H1 (cell line): ENCODE measurements at regions not wholly inside any gene's neighbourhood (a gene's known extent, or its start where the extent isn't known, plus 50 kb on each side); places are given as distances from the start of the nearest gene placed in this dataset.

Source experiments
- CTCF ChIA-PET: fragments of 300-600 bp; sonication (Branson Sonifier 250); formaldehyde crosslinking; loops from one replicate; lab custom pipeline; 2021; ENCODE audit not compliant: partially characterized antibody; lab: Charles Lee
- POLR2A ChIA-PET: fragments of 300-600 bp; sonication (Branson Sonifier 250); formaldehyde crosslinking; loops from one replicate; lab custom pipeline; 2021; ENCODE audit warnings: inconsistent platforms; ENCODE audit not compliant: partially characterized antibody; lab: Charles Lee
- DNase-seq, 2 experiments: peaks; one replicate each; pipeline versions ENCODE4 v3.0.0 to v3.0.0-alpha.2; 2010 to 2022; ENCODE audit warnings: low spot score in 2 of 2, low read depth in 1 of 2, mixed read lengths in 1 of 2
- FAIRE-seq: peaks from 2 replicates; lab custom pipeline; 2011; peaks lifted over from hg19 to GRCh38; lab: Jason Lieb, UNC
- H2AFZ ChIP-seq: 2 replicates; pipeline ENCODE4 v1.8.1; 2012; ENCODE audit warnings: low read length, inconsistent platforms
- H2AK5ac ChIP-seq: 2 replicates; pipeline ENCODE4 v1.6.1; 2013; ENCODE audit warnings: low read depth, low read length
- H2BK120ac ChIP-seq: replicated peaks from 2 replicates; pipeline ENCODE3; 2013; ENCODE audit warnings: low read depth, low read length, inconsistent platforms
- H2BK12ac ChIP-seq: 2 replicates; pipeline ENCODE4 v1.6.1; 2013; ENCODE audit warnings: low read depth, low read length
- H2BK15ac ChIP-seq: 2 replicates; pipeline ENCODE4 v1.6.1; 2013; ENCODE audit warnings: low read length
- H2BK20ac ChIP-seq: 2 replicates; pipeline ENCODE4 v1.6.1; 2013; ENCODE audit warnings: low read length
- H2BK5ac ChIP-seq: 2 replicates; pipeline ENCODE4 v1.6.1; 2013; ENCODE audit warnings: low read depth, low read length
- H3K14ac ChIP-seq: 2 replicates; pipeline ENCODE4 v1.6.1; 2013; ENCODE audit warnings: inconsistent platforms; ENCODE audit not compliant: insufficient read length
- H3K18ac ChIP-seq: 2 replicates; pipeline ENCODE4 v1.6.1; 2013; ENCODE audit warnings: low read length; ENCODE audit errors: extremely low read depth
- H3K23ac ChIP-seq: 2 replicates; pipeline ENCODE4 v1.6.1; 2013; ENCODE audit warnings: inconsistent platforms; ENCODE audit not compliant: insufficient read length
- H3K23me2 ChIP-seq: 2 replicates; pipeline ENCODE4 v1.6.1; 2013; ENCODE audit warnings: low read depth, low read length
- H3K27ac ChIP-seq: 2 replicates; pipeline ENCODE4 v1.6.1; 2011; ENCODE audit warnings: low read depth, low read length, inconsistent platforms
- H3K27me3 ChIP-seq, 4 experiments: replicated peaks in 1 of 4; 1 replicate in 1 of 4; 2 replicates in 3 of 4; pipeline versions ENCODE4 v1.6.1 to v1.8.1; 2011 to 2013; ENCODE audit warnings: low read length in 3 of 4, mild to moderate bottlenecking in 3 of 4, inconsistent platforms in 2 of 4, mixed read lengths in 2 of 4, moderate library complexity in 1 of 4; ENCODE audit not compliant: control insufficient read depth in 3 of 4, insufficient read depth in 3 of 4; ENCODE audit errors: extremely low read depth in 1 of 4
- H3K36me3 ChIP-seq, 4 experiments: 2 replicates each; pipeline versions ENCODE4 v1.6.1 to v1.8.1; 2011 to 2013; ENCODE audit warnings: mild to moderate bottlenecking in 4 of 4, low read length in 3 of 4, moderate library complexity in 2 of 4, control low read depth in 1 of 4, inconsistent platforms in 1 of 4; ENCODE audit not compliant: insufficient read depth in 4 of 4, control insufficient read depth in 2 of 4
- H3K4ac ChIP-seq: replicated peaks from 2 replicates; pipeline ENCODE3; 2013; ENCODE audit warnings: low read length, low read depth, mixed read lengths, inconsistent platforms; ENCODE audit not compliant: insufficient read length
- H3K4me1 ChIP-seq, 4 experiments: replicated peaks in 1 of 4; 1 replicate in 1 of 4; 2 replicates in 3 of 4; pipeline versions ENCODE4 v1.6.1 to v1.8.1; 2011 to 2013; ENCODE audit warnings: low read length in 3 of 4, inconsistent platforms in 2 of 4, mixed read lengths in 1 of 4; ENCODE audit not compliant: insufficient read depth in 4 of 4, control insufficient read depth in 3 of 4
- H3K4me2 ChIP-seq, 2 experiments: 2 replicates each; pipeline versions ENCODE4 v1.6.1 to v1.8.1; 2011 to 2013; ENCODE audit warnings: low read depth in 2 of 2, low read length in 2 of 2, control low read depth in 1 of 2, inconsistent platforms in 1 of 2, mild to moderate bottlenecking in 1 of 2; ENCODE audit not compliant: insufficient read depth in 1 of 2
- H3K4me3 ChIP-seq, 4 experiments: fragments of 200-600, 300-600 bp in 1 of 4; sonication (generic), shearing (Covaris generic), sonication (Bioruptor Twin) in 1 of 4; 2 replicates each; pipeline versions ENCODE4 v1.5.1 to v1.8.1; 2011 to 2016; ENCODE audit warnings: low read length in 4 of 4, low read depth in 3 of 4, control low read depth in 2 of 4, inconsistent platforms in 2 of 4, mild to moderate bottlenecking in 2 of 4, mixed read lengths in 1 of 4, moderate library complexity in 1 of 4; ENCODE audit not compliant: insufficient read depth in 2 of 4; ENCODE audit errors: extremely low read depth in 1 of 4
- H3K56ac ChIP-seq: replicated peaks from 2 replicates; pipeline ENCODE3; 2013; ENCODE audit warnings: low read depth, mild to moderate bottlenecking, mixed read lengths, low read length, inconsistent platforms; ENCODE audit not compliant: insufficient read length
- H3K79me1 ChIP-seq: 2 replicates; pipeline ENCODE4 v1.6.1; 2013; ENCODE audit warnings: low read depth, low read length, control low read depth
- H3K79me2 ChIP-seq, 2 experiments: 2 replicates each; pipeline versions ENCODE4 v1.6.1 to v1.8.1; 2012 to 2013; ENCODE audit warnings: low read length in 2 of 2, mild to moderate bottlenecking in 2 of 2, inconsistent platforms in 1 of 2; ENCODE audit not compliant: insufficient read depth in 2 of 2, control insufficient read depth in 1 of 2
- H3K9ac ChIP-seq, 4 experiments: replicated peaks in 1 of 4; 1 replicate in 1 of 4; 2 replicates in 3 of 4; pipeline versions ENCODE4 v1.6.1 to v1.8.1; 2011 to 2013; ENCODE audit warnings: low read depth in 3 of 4, low read length in 3 of 4, control low read depth in 2 of 4, mild to moderate bottlenecking in 2 of 4, moderate library complexity in 2 of 4, inconsistent platforms in 1 of 4; ENCODE audit errors: extremely low read depth in 1 of 4
- H3K9me3 ChIP-seq, 2 experiments: 2 replicates each; pipeline versions ENCODE4 v1.6.1 to v1.8.1; 2012 to 2013; ENCODE audit warnings: mild to moderate bottlenecking in 2 of 2, moderate library complexity in 2 of 2, control low read depth in 1 of 2, inconsistent platforms in 1 of 2, low read depth in 1 of 2, low read length in 1 of 2, mixed read lengths in 1 of 2; ENCODE audit not compliant: insufficient read depth in 2 of 2
- H4K20me1 ChIP-seq, 2 experiments: replicated peaks in 1 of 2; 2 replicates each; pipeline versions ENCODE3 to v1.8.1; 2011 to 2013; ENCODE audit warnings: inconsistent platforms in 2 of 2, low read length in 2 of 2, mild to moderate bottlenecking in 1 of 2; ENCODE audit not compliant: insufficient read depth in 2 of 2, control insufficient read depth in 1 of 2
- H4K5ac ChIP-seq: 2 replicates; pipeline ENCODE4 v1.6.1; 2013; ENCODE audit warnings: low read length, low read depth, mixed read lengths, inconsistent platforms; ENCODE audit not compliant: insufficient read length
- H4K8ac ChIP-seq: 2 replicates; pipeline ENCODE4 v1.8.0; 2013; ENCODE audit warnings: mild to moderate bottlenecking, moderate library complexity, low read length, inconsistent platforms; ENCODE audit not compliant: insufficient read depth; ENCODE audit errors: extremely low read depth
- H4K91ac ChIP-seq: replicated peaks from 2 replicates; pipeline ENCODE3; 2013; ENCODE audit warnings: low read length, mixed read lengths, inconsistent platforms; ENCODE audit not compliant: insufficient read length
- ASH2L ChIP-seq: fragments of 200-600, 300-600 bp; sonication (generic); IDR thresholded peaks from one replicate; pipeline ENCODE4 v1.7.1; 2017; ENCODE audit warnings: low read length
- BACH1 ChIP-seq: IDR thresholded peaks from 2 replicates; pipeline ENCODE4 v1.6.1; 2012; ENCODE audit warnings: low read length, improper control_type of control experiment
- FOSL1 ChIP-seq: IDR thresholded peaks from 2 replicates; pipeline ENCODE4 v1.6.1; 2011; ENCODE audit warnings: mild to moderate bottlenecking, low read depth, low read length, moderate library complexity; ENCODE audit not compliant: insufficient read depth
- NRF1 ChIP-seq: IDR thresholded peaks from 2 replicates; pipeline ENCODE4 v1.6.1; 2011; ENCODE audit warnings: mild to moderate bottlenecking, low read depth, low read length, improper control_type of control experiment
- SIX5 ChIP-seq: IDR thresholded peaks from 2 replicates; pipeline ENCODE4 v1.6.1; 2011; ENCODE audit warnings: mild to moderate bottlenecking, low read depth, low read length
- TAF1 ChIP-seq: IDR thresholded peaks from 2 replicates; pipeline ENCODE4 v1.6.1; 2011; ENCODE audit warnings: mild to moderate bottlenecking, low read depth, low read length
- ZNF274 ChIP-seq: IDR thresholded peaks from 2 replicates; pipeline ENCODE4 v1.7.0; 2012; ENCODE audit warnings: low read length, borderline replicate concordance; ENCODE audit errors: extremely low read depth
- WGBS, 2 experiments: shearing (Covaris generic) in 1 of 2; methylation state at CpG; one replicate each; pipeline versions ENCODE4 v1.1.6 to v1.1.7; 2013 to 2015; ENCODE audit warnings: low lambda C conversion rate in 2 of 2, mixed read lengths in 2 of 2, inconsistent platforms in 1 of 2, low coverage in 1 of 2, missing lambda C conversion rate in 1 of 2; ENCODE audit not compliant: insufficient replicate concordance in 2 of 2, insufficient coverage in 1 of 2, insufficient read length in 1 of 2; ENCODE audit errors: extremely low coverage in 1 of 2, missing lambda C conversion rate in 1 of 2; 5-methylcytosine and 5-hydroxymethylcytosine counted together

DNA sequence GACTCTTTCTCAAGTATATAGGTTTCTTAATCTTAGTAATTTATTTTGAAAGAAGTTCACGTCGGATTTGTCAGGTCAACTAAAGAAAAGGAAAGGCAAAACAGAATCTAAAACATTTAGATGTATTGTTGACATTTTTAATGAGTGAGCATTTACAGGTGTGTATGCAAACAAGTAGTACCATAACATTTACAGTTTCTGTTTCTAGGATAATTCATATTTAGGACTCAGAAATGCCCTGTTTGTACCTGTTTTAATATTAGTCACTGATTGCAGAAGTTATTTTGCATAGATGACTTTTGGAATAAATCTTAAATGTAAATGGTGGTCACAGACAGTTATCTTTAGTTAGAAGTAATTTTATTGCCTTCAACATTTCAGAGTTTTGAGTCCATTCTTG, 151.3 kb upstream of the NUDT6 start:
- no peak for FAIRE-seq
- no peaks in the 10 kb centered on the region for H3K4me1 ChIP-seq
- no peak overlapping the region for H3K4me3 ChIP-seq
- no peak overlapping the region for H3K14ac ChIP-seq
- no peak overlapping the region for H2BK5ac ChIP-seq
- no peaks in the 10 kb centered on the region for H4K20me1 ChIP-seq
- WGBS, 2 experiments, result 92% methylated on average over 2 of the region's 2 CpGs; no CpG with 5 or more reads in 1 of the 2 experiments
- no peak overlapping the region for H3K9ac ChIP-seq
- H4K5ac ChIP-seq, result no peak overlapping the region
- no peaks in the 10 kb centered on the region for H3K79me1 ChIP-seq
- no peaks in the 10 kb centered on the region for H3K23me2 ChIP-seq
- no peak overlapping the region for H3K4me2 ChIP-seq
- H2BK12ac ChIP-seq, result no peak overlapping the region
- ChIA-PET CTCF (interaction anchor here (0.6 to 0.7 kb wide), 2 partner anchors 9 to 214 kb away, joined by 3 to 4 read pairs; no protein-coding TSS in a partner anchor), POLR2A (no interaction called here)
- H3K36me3 ChIP-seq, result no peaks in the 10 kb centered on the region; a peak in 1 of 8 replicates
- H3K56ac ChIP-seq, result no peak overlapping the region
- H2BK20ac ChIP-seq, result no peak overlapping the region
- H3K9me3 ChIP-seq, result no peaks in the 10 kb centered on the region
- H2AFZ ChIP-seq, result no peak overlapping the region
- H3K27ac ChIP-seq, result no peak overlapping the region
- H3K23ac ChIP-seq, result no peak overlapping the region
- no peak overlapping the region for H4K8ac ChIP-seq
- H4K91ac ChIP-seq, result no peak overlapping the region
- H2BK120ac ChIP-seq, result no peak overlapping the region
- H3K18ac ChIP-seq, result no peak overlapping the region
- no peaks in the 10 kb centered on the region for H3K27me3 ChIP-seq
- H2AK5ac ChIP-seq, result no peak overlapping the region
- H2BK15ac ChIP-seq, result no peak overlapping the region
- H3K79me2 ChIP-seq, result no peaks in the 10 kb centered on the region
- TF ChIP-seq FOSL1 (no peak), NRF1 (no peak), SIX5 (no peak), TAF1 (no peak), BACH1 (no peak), ZNF274 (no peak), ASH2L (no peak)
- no peak overlapping the region for H3K4ac ChIP-seq
- DNase-seq, result no peak
